GM19025 (cell line): ENCODE measurements at regions not wholly inside any gene's neighbourhood (a gene's known extent, or its start where the extent isn't known, plus 50 kb on each side); places are given as distances from the start of the nearest gene placed in this dataset.
"Not testable (repeated sequence)": the region's sequence is repeated elsewhere in the genome, so short reads cannot be mapped to it uniquely, and the experiment has no call there.

Experiments
- ATAC-seq: cut with Tn5 transposase; IDR thresholded peaks from one replicate; pipeline ENCODE4 v1.9.1; 2021; ENCODE audit warnings: mild to moderate bottlenecking, low read depth, moderate library complexity; ENCODE audit not compliant: unreplicated experiment

DNA sequence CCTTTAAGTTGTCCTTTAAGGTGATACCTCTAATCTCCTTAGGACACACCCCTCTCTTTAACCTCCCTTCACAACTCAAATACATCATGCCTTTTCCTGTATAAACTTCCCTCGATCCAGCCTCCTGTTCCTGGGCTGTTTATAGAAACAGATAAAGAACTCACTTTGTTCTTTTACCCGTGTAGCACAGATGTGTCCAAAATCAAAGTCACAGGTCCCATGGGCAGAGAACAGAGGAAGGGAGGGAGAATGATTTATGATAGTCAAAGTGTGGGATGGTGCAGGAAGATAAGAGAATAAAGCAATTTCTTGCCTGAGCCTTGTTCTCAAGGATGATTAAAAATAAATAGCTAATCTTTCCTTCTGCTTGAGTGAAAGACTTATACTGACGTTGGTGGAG lies 50.3 kb upstream of the CABCOCO1 start:
- no peak for ATAC-seq

DNA sequence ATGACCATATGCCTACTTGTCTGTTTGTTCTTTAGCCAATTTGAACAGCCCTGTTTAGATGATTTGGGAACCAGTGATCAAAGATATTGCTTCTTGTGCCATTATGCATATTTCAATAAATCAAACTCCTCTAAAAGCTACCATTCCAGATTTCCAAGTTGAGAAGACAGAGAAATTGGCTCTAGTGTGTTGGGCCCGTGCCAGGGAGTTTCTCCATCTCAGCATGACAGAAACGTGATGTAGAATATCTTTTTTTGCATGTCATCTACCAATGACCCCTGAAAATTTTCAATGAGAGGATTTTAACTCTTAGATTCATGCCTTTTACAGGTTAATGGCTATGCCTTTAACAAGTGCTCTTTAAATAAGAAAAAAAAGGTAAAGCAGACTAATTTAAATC lies 50.7 kb upstream of the CABCOCO1 start:
- no peak for ATAC-seq

DNA sequence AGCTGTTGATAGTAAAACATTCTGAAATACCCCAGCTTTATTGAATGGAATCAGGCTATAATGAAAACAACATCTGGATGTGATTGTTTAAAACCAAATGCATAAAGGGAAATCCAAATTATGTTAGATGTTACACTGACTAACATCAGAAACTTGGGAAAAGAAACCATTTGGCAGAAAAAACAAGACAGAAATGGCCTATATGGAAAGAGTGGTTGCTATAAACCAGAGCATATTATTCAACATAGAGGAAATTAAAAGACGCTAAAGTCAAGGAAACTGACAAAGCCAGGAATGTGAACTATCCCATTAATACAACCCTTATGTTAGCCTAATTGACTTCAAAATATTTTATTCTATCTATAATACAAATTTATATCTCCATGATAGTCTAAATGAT lies 53.0 kb upstream of the CABCOCO1 start:
- no peak for ATAC-seq

DNA sequence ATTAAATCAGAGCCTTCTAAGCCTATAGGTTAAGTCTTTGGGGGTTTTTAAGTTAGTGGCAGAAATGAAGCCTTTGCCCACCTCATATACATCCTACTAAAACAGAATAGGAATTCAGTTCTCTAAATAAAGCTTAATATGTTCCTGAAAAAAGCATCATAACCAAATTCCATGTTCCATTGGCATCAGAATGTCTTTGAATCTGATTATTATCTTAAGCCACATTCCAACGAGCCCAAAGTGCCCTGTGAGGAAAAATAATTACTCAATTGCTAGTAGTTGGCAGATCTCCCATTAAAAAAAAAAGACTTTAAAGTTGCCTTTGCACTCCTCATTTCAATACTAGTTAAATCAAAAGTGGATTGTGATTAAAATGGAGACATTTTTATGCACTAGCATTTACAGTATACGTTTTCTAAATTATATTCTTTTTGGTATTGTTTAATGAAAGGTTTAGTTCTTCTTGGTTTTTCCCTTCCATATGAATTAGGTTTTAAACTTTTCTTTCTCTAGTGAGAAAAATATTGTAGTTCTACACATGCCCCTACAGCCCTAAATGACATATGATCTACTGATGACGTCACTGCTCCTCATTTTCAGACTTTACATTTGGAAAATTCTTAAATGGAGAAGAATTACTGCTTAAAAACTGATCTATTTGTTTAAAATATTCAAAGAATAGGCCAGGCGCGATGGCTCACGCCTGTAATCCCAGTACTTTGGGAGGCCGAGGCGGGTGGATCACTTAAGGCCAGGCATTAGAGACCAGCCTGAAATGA lies 54.3 kb upstream of the CABCOCO1 start:
- no peak for ATAC-seq

DNA sequence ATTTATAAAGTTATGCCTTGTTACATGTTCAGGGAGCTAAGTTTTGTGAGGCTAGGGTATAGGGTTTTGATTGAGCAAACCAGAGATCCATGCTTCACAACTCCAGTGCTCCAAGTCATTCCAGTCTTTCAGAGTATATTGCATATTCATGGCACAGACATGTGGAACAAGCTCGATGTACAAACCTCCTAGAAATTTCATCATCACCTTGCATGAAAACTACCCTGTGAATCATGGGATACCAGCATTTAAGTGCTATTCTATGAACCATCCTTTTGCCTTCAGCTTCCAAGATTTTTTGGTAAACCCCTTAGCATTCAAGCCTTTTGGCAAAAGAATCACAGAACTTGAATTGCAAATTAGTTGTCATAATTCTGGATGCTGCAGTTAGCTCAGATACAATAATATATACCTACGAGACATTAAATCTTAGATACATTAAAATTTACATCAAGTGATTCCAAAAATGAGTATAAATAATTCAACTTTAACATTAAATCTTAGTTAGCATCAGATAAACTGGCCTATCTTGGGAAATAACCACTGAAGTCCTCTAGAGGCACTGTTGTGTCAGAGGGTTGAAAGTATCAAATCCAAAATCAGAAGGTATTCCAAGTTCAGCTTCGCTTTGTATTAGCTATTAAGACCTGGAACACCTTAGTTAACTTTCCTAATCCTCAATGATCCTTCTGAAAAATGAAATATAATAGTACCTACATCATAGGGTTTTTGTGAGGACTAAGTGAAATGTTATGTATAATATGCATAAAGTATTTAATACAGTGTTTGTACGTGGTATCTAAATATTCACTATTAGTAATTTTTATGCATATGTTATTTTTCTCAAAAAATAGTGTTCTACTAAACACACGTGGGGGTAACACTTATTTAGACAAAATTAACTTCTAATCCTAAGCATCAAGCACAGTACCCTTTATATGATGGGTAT lies 55.5 kb upstream of the CABCOCO1 start:
- ATAC-seq = no peak

DNA sequence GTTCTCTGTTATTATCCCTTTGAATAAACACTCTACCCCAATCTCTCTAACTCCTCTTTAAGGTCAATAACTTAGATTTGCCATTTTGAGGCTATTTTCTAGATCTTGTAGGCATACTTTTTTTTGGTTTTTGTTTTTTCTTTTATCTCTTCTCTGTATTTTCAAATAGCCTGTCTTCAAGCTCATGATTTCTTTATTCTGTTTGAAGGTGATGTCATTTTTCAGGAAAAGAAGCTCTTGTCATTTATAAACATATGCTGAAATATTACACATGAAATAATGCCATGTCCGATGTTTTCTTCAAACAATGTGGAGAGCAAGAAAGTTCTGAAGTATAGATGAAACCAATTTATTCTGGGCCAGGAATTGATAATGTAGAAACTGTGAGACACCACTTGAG lies 57.5 kb upstream of the CABCOCO1 start:
- no peak for ATAC-seq

DNA sequence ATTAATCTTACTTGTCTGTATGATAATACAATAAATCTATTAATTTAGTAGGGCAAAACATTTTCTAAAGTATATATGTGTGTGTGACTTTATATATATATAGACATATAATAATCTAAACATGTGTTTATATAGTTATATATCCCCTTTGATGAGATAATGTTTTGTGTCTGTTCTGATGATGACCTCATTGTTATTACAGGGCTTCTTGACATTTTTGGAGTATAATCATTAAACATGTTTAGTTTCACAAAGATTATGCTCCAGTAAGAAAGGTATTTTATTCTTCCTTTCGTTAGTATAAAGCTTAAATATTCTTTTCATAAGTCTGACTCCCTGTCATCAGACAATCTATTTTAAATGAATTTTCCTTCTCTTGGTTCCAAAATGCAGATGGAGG lies 62.3 kb upstream of the CABCOCO1 start:
- ATAC-seq = no peak

DNA sequence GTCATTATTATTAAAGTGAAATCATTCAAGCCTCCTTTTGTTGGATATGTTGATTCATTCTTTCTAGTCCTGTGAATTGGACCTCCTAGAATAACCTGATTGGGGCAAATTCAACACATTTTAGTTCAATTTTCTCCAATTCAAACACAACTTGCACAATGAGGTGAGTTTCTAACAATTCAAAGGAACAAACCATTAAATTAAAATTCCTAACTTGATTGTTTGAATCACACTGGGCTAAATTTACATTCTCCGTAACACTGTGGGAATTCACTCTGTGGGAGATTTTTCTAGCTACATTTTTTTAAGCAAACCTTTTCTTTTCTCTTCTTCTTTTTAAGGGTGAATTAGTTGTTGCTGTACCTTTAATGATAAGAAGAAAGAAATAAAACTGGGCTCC lies 68.3 kb upstream of the CABCOCO1 start:
- no peak for ATAC-seq

DNA sequence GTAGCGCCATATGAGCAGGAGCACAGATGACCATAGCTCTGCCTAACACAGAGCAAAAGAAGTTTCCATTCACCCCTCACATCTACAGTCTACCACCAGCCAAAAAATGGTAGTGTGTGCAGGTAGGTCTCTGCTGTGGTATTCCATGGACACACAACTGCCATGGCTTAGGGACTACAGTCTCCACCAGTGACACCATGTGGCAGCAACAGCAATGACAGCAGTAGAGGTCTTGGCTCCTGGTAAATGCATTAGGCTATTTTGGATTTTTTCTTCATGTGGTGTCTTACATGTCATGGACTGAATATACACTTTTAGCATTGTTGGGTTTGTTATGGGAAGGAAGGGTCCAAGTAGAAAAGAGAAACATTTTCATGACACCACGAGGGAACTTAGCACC lies 70.1 kb upstream of the CABCOCO1 start:
- peak; percentile 48 for ATAC-seq

DNA sequence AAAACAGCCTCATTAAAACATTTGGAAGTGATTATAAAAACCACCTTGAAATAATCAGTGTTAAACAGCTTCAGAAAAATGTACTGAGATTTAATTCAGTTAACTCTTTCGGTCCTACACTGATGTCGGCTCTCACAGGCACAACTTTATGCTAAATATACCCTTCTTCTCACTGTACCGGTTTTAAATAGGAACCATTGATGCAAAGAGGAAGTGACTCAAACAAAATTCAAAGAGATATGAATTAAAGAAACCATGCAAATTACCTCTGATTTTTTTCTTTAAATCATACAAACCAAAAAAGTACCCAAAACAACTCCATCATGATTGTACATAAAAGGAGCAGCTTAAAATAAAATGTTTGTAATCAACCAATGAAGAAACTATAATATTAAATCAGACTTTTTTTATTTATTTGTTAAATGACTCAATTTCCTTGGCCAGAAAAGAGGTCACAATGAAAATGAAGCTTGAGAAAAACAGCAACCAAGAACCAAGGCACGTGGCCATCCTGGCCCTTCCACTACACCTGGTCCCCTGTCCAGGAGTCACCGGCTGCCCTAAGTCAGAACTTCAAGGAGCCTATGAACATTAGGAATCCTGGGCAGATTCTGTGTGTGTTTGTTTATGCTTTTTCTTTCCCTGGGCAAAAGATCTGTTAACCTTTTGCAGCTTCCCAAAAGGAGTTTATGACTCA lies 73.0 kb upstream of the CABCOCO1 start:
- ATAC-seq = no peak

DNA sequence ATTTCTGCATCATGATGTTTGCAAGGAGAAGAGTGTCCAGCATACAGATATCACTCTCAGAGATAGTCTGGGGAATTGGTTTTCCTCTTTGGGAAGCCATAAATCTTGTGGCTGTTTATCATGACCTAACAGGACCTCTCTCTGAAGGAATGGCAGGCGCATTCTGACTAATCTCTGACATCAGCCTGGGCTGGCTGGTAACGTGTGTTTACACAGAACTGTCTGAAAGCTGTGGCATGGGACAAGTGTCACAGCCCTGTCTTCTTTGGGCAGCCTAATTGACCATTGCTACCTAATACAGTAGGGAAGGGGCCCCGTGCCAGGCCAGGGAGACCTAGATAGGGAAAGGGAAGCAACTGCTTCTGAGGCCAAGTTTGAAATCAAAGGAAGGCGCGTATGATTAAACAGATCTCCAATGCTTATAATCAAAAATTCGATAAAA lies 73.9 kb upstream of the CABCOCO1 start:
- no peak for ATAC-seq

DNA sequence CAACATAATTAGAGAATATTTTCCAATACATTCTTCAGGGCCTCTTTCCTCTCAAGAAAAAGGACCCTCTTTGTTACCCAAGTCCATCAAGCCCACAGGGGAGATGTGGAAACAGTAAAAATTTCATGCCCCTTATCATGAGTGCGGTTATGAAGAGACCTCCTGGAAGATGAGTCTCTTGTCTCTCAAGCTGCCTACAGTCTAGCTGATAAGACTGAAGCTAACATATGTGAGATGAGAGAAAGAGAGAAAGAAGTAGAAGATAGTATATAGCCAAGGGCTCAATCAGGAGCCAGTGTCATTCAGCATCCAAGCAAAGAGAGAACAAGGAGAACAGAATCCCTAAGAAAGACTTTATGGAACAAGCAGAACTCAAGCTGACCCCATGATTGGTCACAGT lies 75.9 kb upstream of the CABCOCO1 start:
- ATAC-seq = no peak

DNA sequence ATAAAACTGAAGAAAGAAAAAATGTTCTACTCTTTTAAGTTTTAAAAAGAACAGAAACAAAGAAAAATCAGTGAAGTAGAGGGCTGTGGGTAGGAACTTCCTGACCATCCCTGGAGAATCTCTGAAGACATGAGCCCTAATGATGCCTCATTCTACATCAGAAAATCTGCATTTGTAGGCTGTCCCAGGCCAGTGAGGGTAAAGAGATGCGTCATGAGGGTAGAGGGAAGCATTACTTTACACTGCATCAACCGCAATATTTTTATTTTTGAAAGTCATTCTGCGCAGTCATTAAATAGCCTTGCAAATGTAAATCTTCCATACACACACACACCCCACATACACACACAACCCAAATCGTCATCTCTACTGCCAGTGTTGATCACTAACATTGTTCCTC lies 82.1 kb upstream of the CABCOCO1 start:
- ATAC-seq = no peak

DNA sequence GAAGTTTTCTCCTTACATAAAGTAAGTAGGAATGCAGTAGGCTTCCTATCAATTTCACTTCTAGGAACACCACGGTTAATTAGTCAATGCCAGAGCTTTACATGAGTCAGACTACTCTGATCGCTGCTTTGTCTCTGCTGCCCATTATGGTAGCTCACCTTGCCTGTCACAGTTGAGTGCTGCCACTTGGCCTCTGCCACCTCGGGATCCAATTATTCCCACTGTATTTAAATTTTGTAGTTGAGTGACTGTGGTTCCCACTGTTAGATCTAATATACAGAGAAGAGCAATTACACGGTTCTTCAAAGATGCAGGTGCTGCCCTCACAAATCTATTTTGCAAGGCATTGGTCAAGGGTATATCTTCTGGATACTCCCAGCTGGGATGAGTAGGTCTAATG lies 92.5 kb upstream of the CABCOCO1 start:
- not testable (repeated sequence) for ATAC-seq

DNA sequence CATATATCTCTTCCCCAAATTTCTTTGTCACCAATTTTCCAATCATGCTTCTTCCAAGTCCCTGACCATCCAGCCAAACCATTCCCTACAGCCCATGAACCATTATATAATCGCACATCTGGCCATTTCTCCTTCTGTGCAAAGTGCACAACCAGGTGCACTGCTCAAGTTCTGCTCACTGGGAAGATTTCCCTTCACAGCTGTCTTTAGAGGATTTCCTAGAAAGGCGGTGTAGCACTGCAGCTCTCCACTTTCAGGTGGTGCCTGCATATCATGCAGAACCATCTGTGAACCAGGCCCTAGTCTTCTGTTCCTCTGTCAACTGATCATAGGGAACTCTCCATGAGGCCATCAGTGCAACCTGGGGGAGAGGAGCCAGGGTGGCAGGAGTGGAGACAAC lies 95.0 kb upstream of the CABCOCO1 start:
- no peak for ATAC-seq

DNA sequence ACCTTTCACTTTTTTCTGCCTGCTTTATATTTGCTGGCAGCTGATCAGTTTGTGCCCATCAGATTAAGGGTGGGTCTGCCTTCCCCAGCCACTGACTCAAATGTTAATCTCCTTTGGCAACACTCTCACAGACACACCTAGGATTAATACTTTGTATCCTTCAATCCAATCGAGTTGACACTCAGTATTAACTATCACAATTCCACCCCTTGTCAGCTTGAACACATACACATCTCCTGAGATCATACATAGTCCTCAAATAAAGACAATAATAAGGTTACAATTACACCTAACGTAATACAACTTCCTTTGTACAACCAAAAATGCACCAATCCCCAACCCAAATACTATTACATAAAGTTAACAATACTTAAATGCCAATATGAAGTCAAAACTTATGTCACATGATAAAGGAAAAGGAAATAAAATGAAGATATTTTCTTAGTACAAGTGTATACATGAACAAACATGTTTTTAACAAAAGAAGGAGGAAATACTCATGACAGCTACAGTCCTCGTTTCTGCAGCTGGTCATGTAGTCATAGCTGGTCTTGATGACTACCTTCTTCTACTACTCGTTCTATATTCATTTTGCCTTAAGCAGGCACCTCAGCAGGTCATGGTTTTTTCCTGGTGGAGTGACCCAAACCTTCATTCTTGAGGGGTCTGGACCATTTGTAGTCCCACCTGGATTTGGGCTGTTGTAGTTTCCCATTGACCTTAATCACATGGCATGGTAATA lies 96.7 kb upstream of the CABCOCO1 start:
- ATAC-seq = no peak

DNA sequence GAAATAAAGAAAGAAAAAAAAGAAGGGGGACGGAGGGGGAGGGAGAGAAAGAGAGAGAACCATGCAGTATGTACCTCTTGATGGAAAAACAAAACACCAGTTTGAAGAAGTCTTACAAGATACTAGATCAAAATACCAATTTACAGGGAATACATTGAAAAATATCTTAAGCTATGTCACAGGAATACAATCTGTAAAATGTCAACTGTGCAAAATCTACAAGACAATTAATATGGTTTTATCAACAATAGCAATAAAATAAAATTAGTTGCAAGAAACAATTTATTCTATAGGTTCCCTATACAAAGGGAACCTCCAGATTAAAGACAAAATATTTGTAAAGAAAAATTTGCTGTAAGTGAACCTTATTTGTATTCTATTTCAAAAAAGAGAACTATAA lies 98.3 kb upstream of the CABCOCO1 start:
- ATAC-seq = no peak

DNA sequence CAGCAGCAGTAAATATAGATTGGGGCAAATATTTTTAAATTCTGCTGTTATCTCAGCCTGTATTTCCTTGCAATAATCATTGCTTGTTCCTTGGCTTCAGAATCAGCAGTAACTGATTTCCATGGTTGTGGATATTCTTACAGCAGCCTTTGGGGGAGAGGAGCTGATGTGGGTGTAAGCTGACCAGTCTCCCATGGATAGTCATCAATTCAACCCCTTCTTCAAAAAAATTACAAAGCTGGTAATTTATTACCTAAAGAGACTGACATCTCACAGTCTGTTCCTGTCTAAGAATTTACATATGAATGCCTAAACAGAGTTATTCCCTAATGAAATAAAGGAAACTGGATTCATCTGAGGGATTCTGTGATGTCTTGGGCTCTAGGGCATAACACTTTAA lies 103.1 kb upstream of the CABCOCO1 start:
- ATAC-seq = no peak

DNA sequence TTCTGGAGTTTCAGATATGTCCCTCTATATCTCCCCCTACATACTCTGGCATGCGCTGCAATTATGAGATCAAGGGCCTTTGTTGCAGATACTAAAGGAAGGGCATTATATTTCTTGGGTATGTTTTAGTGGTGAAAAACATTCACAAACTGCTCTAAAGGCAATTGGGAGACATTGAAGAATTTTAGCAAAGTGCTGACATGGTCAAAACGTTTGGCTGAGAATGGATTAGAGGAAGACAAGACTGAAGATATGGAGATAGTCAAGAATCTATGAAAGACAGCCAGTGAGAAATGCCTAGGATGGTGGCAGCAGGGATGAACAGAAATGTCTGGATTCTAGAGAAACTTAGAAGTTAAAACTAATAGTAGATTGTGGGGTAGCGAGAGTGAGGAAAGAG lies 104.5 kb upstream of the CABCOCO1 start:
- no peak for ATAC-seq

DNA sequence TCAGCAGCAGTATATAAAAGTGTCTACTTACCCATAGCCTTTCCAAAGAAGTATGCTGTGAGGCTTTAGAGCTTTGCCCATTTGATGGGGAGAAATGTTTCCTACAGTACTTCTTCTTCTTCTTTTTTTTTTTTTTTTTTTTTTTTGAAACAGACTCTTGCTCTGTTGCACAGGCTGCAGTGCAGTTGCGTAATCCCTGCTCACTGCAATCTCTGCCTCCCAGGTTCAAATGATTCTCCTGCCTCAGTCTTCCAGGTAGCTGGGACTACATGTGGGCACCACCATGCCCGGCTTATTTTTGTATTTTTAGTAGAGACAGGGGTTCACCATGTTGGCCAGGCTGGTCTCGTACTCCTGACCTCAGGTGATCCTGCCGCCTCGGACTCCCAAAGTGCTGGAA lies 101.7 kb upstream of the TMEM26 start:
- ATAC-seq = no peak
